ENCODE measurements at regions not wholly inside any gene's neighbourhood (a gene's known extent, or its start where the extent isn't known, plus 50 kb on each side); places are given as distances from the start of the nearest gene placed in this dataset.

- Histone ChIP-seq H3K9me3 (no peaks in the 10 kb centered on the region), H3K27me3 (no peaks in the 10 kb centered on the region), H3K36me3 (no peaks in the 10 kb centered on the region), H3K4me1 (no peaks in the 10 kb centered on the region), H3K27ac (no peak overlapping the region), H3K4me3 (no peak overlapping the region)
- no peak for TF ChIP-seq CTCF (IDR thresholded peaks at IDR 0.05)
- ATAC-seq = no peak
- intact Hi-C loops (cut with DNase I) = no loop called here
- DNase-seq = no peak
Observed at GRCh38 chr3:64304828-64305410, 79.7 kb upstream of the PRICKLE2 start.

- no peak for DNase-seq
- H3K36me3 ChIP-seq = no peaks in the 10 kb centered on the region
- H3K4me3 ChIP-seq = no peak overlapping the region
- no peak for ATAC-seq
- intact Hi-C loops (cut with DNase I) = no loop called here
- no peaks in the 10 kb centered on the region for H3K4me1 ChIP-seq
- H3K27ac ChIP-seq = no peak overlapping the region
- H3K27me3 ChIP-seq = no peaks in the 10 kb centered on the region
- H3K9me3 ChIP-seq = no peaks in the 10 kb centered on the region
- no peak for TF ChIP-seq CTCF (IDR thresholded peaks at IDR 0.05)
Observed at GRCh38 chr3:64303881-64304280, 78.6 kb upstream of the PRICKLE2 start.

- ATAC-seq (no peak), DNase-seq (no peak)
- TF ChIP-seq CTCF (IDR thresholded peaks at IDR 0.05) = no peak
- intact Hi-C loops (cut with DNase I) = no loop called here
- Histone ChIP-seq H3K27ac (no peak overlapping the region), H3K9me3 (no peaks in the 10 kb centered on the region), H3K27me3 (no peaks in the 10 kb centered on the region), H3K36me3 (no peaks in the 10 kb centered on the region), H3K4me3 (no peak overlapping the region), H3K4me1 (no peaks in the 10 kb centered on the region)
Observed at GRCh38 chr3:64303401-64303800, 78.1 kb upstream of the PRICKLE2 start.

GRCh38 chr3:64301476-64301875 lies 76.2 kb upstream of the PRICKLE2 start:
- TF ChIP-seq CTCF (IDR thresholded peaks at IDR 0.05) = no peak
- H3K36me3 ChIP-seq = no peaks in the 10 kb centered on the region
- intact Hi-C loops (cut with DNase I) = no loop called here
- no peak overlapping the region for H3K4me3 ChIP-seq
- no peaks in the 10 kb centered on the region for H3K9me3 ChIP-seq
- no peaks in the 10 kb centered on the region for H3K4me1 ChIP-seq
- ATAC-seq (no peak), DNase-seq (no peak)
- no peaks in the 10 kb centered on the region for H3K27me3 ChIP-seq
- no peak overlapping the region for H3K27ac ChIP-seq

DNA sequence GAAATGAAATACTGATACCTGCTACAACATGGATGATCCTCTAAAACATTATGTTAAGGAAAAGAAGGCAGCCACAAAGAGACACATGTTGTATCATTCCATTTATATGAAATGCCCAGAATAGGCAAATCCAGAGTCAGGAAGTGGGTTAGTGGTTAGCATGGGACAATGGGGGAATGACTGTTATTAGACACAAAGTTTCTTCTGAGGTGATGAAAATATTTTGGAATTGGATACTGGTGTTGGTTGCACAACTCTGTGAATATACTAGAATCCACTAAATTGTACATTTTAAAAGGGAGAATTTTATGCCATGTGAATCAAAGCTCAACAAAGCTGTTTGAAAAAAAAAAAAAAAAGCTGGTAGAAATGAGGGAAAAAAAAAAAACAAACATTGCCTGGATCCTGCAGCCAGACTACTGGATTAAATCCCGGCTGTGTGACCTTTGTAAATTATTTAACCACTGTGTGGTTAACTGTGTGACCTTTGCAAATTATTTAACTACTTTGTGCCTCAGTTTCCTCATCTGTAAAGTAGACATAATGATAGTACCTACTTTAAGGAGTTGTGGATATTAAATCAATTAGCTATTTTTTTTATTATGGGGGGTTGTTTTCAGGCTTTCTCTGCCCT lies 75.6 kb upstream of the PRICKLE2 start:
- H3K9me3 ChIP-seq = no peaks in the 10 kb centered on the region
- H3K27ac ChIP-seq = no peak overlapping the region
- no peak for TF ChIP-seq CTCF (IDR thresholded peaks at IDR 0.05)
- no peaks in the 10 kb centered on the region for H3K4me1 ChIP-seq
- DNase-seq (no peak), ATAC-seq (no peak)
- H3K4me3 ChIP-seq = no peak overlapping the region
- no peaks in the 10 kb centered on the region for H3K27me3 ChIP-seq
- intact Hi-C loops (cut with DNase I) = no loop called here
- H3K36me3 ChIP-seq = no peaks in the 10 kb centered on the region
